ENCODE measurements at regions not wholly inside any gene's neighbourhood (a gene's known extent, or its start where the extent isn't known, plus 50 kb on each side); places are given as distances from the start of the nearest gene placed in this dataset.

- no peak for TF ChIP-seq EP300 (IDR thresholded peaks at IDR 0.05)
- TF ChIP-seq POLR2AphosphoS5 (IDR thresholded peaks at IDR 0.05), result no peak
- TF ChIP-seq CTCF (IDR thresholded peaks at IDR 0.05), result no peak
- TF ChIP-seq POLR2A (IDR thresholded peaks at IDR 0.05), result no peak
These were observed 210.0 kb upstream of the LYZL1 start for GRCh38 chr10:29078919-29079318.
